NT2/D1 (cell line): ENCODE measurements at regions not wholly inside any gene's neighbourhood (a gene's known extent, or its start where the extent isn't known, plus 50 kb on each side); places are given as distances from the start of the nearest gene placed in this dataset.

Experiments used
- DNase-seq: peaks from one replicate; pipeline ENCODE4 v3.0.0-alpha.2; 2011; ENCODE audit warnings: low read depth, low spot score
- H3K27me3 ChIP-seq: 2 replicates; pipeline ENCODE4 v1.6.0; 2011; ENCODE audit warnings: mild to moderate bottlenecking; ENCODE audit not compliant: insufficient read length, insufficient read depth
- H3K36me3 ChIP-seq: 2 replicates; pipeline ENCODE4 v1.6.1; 2011; ENCODE audit warnings: mild to moderate bottlenecking, low read length, mixed read lengths; ENCODE audit not compliant: insufficient read depth, insufficient read length
- H3K4me1 ChIP-seq: 2 replicates; pipeline ENCODE4 v1.5.1; 2011; ENCODE audit not compliant: insufficient read depth, insufficient read length
- H3K4me3 ChIP-seq: 2 replicates; pipeline ENCODE4 v1.5.1; 2011; ENCODE audit warnings: low read depth; ENCODE audit not compliant: insufficient read length
- H3K9ac ChIP-seq: 2 replicates; pipeline ENCODE4 v1.6.0; 2011; ENCODE audit warnings: low read depth; ENCODE audit not compliant: insufficient read length
- H3K9me3 ChIP-seq: 2 replicates; pipeline ENCODE4 v1.5.1; 2011; ENCODE audit warnings: mild to moderate bottlenecking, low read length; ENCODE audit not compliant: insufficient read depth
- SUZ12 ChIP-seq: IDR thresholded peaks from 2 replicates; pipeline ENCODE4 v1.6.1; 2011; ENCODE audit not compliant: insufficient read length, insufficient read depth; ENCODE audit errors: extremely low read depth
- YY1 ChIP-seq: IDR thresholded peaks from 2 replicates; pipeline ENCODE4 v1.6.1; 2011; ENCODE audit not compliant: insufficient read length, insufficient read depth
- ZNF274 ChIP-seq: IDR thresholded peaks from 2 replicates; pipeline ENCODE4 v1.6.1; 2011; ENCODE audit warnings: mild to moderate bottlenecking, low read depth, low read length

DNA sequence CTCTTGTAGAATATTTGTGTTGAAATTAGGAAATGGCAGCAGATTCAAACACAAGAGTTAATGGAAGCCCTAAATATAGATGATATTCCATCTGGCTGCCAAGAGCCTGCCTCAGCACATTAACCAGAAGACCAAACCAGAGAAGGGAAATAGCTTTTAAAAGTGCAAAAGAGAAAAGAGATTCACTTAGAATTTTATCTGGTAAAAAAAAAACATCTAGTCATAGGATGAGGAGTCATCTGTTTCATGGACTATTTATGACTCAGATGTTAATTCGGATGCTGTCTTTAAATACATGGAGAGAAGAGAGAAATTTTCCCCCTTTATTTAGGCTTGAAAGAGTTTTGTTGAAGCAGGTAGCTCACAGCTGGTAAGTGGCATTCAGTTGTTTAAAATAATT is 201.6 kb upstream of the NUDT4 start:
- H3K4me1 ChIP-seq, result peaks cover 4% of the 10 kb centered on the region
- H3K27me3 ChIP-seq, result no peaks in the 10 kb centered on the region
- TF ChIP-seq ZNF274 (no peak), SUZ12 (no peak), YY1 (no peak)

DNA sequence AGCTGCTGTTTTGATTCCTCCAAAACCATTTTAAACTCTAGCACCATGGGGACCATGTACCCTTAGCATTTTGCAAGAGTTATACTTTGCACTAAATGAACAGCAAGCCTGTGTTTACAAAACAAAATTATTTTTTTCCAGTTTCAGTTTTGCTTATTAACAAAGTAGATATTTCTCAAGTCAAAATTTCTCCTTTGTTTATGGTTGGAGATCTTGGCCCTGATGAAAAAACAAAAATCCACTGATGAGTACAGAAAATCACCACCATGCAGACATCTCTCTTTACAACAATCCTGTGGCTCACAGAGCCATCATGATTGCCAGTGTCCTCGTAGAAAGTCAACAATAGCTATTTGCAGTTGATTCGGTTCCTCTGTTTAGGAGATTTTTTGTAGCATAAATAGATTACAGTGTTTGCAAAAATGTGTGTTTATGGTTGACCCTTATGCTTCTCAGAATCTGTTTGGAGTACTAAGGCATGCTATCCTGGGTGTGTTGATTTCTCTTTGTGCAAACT is 201.1 kb upstream of the NUDT4 start:
- no peak for DNase-seq
- Histone ChIP-seq H3K9ac (no peak overlapping the region), H3K4me1 (peaks cover 4% of the 10 kb centered on the region)

More for the DNA sequence above, 201.6 kb upstream of the NUDT4 start:
- Histone ChIP-seq H3K9ac (no peak overlapping the region), H3K9me3 (peaks cover 34% of the 10 kb centered on the region), H3K36me3 (no peaks in the 10 kb centered on the region), H3K4me3 (no peak overlapping the region)
- no peak for DNase-seq

DNA sequence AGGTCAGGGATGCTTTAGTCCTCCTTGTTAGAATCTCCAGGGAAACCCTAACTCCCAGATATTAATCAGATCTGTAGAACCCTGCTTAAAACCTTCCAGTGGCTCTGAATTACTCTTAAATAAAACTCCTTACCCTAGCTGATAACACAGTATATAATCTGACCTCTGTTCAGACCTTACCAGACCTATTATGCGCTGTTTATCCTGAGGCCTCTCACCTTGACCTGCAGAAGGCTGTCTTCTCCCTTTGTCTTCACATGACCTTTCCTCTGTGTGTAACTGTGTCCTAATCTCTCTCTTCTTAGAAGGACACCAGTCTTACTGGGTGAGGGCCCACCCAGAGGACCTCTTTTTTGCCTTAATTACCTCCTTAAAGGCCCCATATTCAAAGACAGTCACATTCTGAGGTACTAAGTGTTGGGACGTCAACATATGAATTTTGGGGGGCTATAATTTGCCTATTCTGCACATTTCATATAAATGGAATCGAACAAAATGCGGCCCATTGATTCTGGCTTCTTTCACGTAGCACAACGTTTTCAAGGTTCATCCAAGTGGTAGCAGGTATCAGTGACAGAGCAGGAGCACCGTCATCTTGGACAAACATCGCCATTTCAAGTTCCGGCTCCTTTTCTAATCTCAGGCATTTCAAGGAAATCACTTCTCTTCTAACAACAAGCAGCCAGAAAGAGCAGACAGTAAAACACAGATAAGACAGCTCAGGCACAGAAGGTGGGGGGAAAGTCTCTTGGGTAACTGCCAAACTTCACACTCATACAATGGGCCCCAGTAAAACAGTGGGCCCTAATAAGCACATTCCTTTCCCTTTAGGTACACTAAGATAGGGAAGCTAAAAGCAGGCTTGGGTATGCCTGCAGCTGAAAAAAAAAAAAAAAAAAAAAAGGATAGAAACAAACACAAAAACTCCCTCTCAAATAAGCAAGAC is 200.2 kb upstream of the NUDT4 start:
- TF ChIP-seq ZNF274, result no peak
- no peak for TF ChIP-seq SUZ12
- no peak for TF ChIP-seq YY1
- H3K4me1 ChIP-seq, result peaks cover 4% of the 10 kb centered on the region
- no peak for DNase-seq
- no peak overlapping the region for H3K9ac ChIP-seq
- no peaks in the 10 kb centered on the region for H3K27me3 ChIP-seq
- H3K4me3 ChIP-seq, result no peak overlapping the region
- H3K9me3 ChIP-seq, result peaks cover 34% of the 10 kb centered on the region
- H3K36me3 ChIP-seq, result no peaks in the 10 kb centered on the region

More for the DNA sequence above, 201.1 kb upstream of the NUDT4 start:
- Histone ChIP-seq H3K4me3 (no peak overlapping the region), H3K36me3 (no peaks in the 10 kb centered on the region), H3K9me3 (peaks cover 34% of the 10 kb centered on the region), H3K27me3 (no peaks in the 10 kb centered on the region)
- TF ChIP-seq ZNF274 (no peak), SUZ12 (no peak), YY1 (no peak)

DNA sequence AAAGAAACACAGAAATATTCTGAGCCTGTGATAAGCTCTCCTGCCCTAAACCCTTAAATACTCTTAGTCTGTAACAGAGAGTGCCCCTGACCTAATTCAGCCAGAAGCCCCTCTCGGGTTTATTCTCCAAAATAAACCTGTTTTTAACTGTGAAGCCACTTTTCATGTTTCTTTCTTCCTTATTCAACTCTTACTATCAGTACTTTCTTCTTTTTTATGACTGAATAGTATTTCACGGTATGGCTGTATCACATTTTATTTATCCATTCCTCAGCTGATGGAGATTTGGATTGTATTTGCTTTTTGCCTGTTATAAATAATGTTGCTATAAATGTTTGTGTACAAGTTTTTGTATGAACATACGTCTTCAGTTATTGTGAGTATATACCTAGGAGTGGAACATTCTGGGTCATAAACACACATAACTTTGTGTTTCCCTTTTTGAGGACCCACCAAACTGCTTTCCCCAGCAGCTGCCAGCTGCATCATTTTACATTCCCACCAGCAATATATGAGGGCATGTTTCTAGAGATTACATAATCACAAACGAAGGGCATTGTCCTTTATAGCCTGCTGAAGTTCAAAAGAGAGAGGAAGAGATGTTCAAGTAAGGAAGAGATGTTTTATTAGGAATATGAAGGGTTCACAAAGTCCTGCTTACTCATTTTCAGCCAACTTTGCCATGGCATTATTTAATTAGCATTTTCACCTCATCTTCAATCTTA is 199.4 kb upstream of the NUDT4 start:
- no peaks in the 10 kb centered on the region for H3K4me1 ChIP-seq
- H3K9me3 ChIP-seq, result peaks cover 34% of the 10 kb centered on the region
- no peaks in the 10 kb centered on the region for H3K36me3 ChIP-seq
- H3K27me3 ChIP-seq, result no peaks in the 10 kb centered on the region
- H3K4me3 ChIP-seq, result no peak overlapping the region
- TF ChIP-seq ZNF274 (no peak), YY1 (no peak), SUZ12 (no peak)
- no peak for DNase-seq
- H3K9ac ChIP-seq, result no peak overlapping the region

DNA sequence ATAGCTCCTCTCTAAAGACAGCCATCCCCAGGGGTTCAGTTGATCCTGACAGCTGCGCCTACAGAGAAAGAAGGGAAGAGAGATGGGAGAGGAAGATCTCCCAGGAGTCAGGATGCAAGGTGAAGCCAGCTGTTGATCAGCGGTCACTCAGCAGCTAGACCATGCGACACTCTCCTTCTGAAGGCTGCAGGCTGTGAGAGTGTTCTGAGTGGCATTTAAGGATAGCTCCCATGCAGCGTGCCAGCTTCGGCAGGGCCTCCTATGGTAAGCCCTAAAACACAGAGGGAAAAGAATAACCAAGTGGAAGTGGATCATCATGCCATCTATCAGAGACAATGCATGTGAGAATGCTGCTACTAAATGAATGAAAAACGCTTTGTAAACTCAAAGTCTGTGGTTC is 197.9 kb upstream of the NUDT4 start:
- Histone ChIP-seq H3K4me3 (no peak overlapping the region), H3K27me3 (no peaks in the 10 kb centered on the region), H3K4me1 (no peaks in the 10 kb centered on the region), H3K9ac (no peak overlapping the region), H3K9me3 (peaks cover 34% of the 10 kb centered on the region), H3K36me3 (no peaks in the 10 kb centered on the region)
- no peak for DNase-seq
- TF ChIP-seq YY1, result no peak

DNA sequence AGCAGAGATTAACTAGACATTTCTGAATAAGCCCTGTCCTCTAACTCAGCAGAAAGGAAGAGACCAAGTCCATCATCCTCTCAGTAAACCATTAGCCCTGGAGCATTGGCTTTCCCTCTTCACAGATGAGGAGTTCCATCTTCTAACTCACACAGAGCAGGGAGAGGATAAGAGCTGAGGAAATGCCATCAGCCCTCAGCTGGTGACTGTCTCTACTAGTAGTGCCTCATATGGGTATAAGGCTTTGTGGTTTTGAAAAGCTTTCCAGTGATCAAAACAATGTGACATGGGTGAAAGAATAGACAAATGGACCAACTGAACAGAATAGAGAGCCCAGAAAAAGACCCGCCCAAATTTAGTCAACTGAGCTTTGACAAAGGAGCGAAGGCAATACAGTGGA is 197.2 kb upstream of the NUDT4 start:
- DNase-seq, result no peak
- no peaks in the 10 kb centered on the region for H3K27me3 ChIP-seq
- H3K36me3 ChIP-seq, result no peaks in the 10 kb centered on the region
- H3K4me3 ChIP-seq, result no peak overlapping the region
- no peak for TF ChIP-seq SUZ12
- TF ChIP-seq YY1, result no peak
- TF ChIP-seq ZNF274, result no peak
- H3K4me1 ChIP-seq, result no peaks in the 10 kb centered on the region
- no peak overlapping the region for H3K9ac ChIP-seq
- peaks cover 34% of the 10 kb centered on the region for H3K9me3 ChIP-seq

DNA sequence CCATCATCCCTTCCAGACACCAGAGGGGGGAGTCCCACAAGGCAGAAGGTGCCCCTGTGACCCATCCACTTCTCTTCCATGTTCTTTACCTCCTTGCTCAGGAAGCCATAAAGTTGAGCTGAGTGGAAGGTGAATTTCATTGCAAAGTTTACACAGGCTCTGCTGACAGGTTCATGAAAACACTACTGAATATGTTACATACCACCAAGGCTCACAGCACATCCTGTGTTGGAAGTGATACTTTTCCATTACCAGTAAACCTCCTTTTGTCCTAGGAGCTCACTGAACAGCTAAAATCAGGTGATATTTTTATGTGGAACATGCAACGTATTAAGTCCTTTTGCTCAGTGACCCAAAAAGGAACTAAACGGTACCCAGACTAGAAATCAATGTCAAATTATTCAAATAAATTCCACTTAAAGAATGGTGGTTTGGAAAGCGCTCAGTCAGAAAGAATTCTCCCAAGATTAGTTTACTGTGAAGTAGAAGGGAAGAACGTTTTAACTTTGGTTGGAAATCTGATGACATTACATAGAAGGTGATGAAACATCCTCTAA is 196.2 kb upstream of the NUDT4 start:
- Histone ChIP-seq H3K4me3 (no peak overlapping the region), H3K27me3 (no peaks in the 10 kb centered on the region), H3K36me3 (no peaks in the 10 kb centered on the region), H3K4me1 (no peaks in the 10 kb centered on the region), H3K9me3 (peaks cover 34% of the 10 kb centered on the region), H3K9ac (no peak overlapping the region)
- DNase-seq, result no peak
- TF ChIP-seq ZNF274, result no peak
- no peak for TF ChIP-seq SUZ12
- no peak for TF ChIP-seq YY1
